OCI-LY1 (cell line): ENCODE measurements at regions not wholly inside any gene's neighbourhood (a gene's known extent, or its start where the extent isn't known, plus 50 kb on each side); places are given as distances from the start of the nearest gene placed in this dataset.

ENCODE experiments used
- EZH2 ChIP-seq: fragments of 200-600 bp; sonication (generic), shearing (Covaris generic); IDR thresholded peaks from 2 replicates; pipeline ENCODE4 v1.8.0; 2017; ENCODE audit warnings: borderline replicate concordance, mixed run types, mild to moderate bottlenecking, antibody characterized with exemption, low read length, moderate library complexity, mixed read lengths
- TF ChIP-seq, protein P1 (sequence below): fragments of 200-600 bp; sonication (generic), shearing (Covaris generic); IDR thresholded peaks from 2 replicates; pipeline ENCODE4 v1.5.1; 2017; ENCODE audit warnings: mild to moderate bottlenecking, antibody characterized with exemption, low read length, moderate library complexity, mixed read lengths

DNA sequence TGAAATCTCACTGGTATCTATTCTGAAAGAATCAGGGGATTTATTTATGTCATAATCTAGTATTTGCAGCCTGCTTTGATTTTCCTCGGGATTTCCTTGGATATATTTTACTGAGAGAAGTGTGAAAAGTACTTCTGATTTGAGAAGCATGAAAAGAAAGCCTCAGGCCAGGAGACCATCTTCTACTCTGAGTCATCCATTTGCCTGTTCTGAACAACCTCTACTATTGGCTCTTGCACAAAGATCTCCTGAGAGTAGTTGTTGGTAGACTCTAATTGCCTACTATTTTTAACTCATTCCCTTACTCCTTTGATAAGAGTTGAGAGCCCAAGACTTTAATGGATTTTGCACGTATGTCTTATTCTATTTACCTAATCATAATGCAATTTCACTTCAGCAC lies 318.9 kb downstream of the BCHE start:
- TF ChIP-seq, protein P1, sequence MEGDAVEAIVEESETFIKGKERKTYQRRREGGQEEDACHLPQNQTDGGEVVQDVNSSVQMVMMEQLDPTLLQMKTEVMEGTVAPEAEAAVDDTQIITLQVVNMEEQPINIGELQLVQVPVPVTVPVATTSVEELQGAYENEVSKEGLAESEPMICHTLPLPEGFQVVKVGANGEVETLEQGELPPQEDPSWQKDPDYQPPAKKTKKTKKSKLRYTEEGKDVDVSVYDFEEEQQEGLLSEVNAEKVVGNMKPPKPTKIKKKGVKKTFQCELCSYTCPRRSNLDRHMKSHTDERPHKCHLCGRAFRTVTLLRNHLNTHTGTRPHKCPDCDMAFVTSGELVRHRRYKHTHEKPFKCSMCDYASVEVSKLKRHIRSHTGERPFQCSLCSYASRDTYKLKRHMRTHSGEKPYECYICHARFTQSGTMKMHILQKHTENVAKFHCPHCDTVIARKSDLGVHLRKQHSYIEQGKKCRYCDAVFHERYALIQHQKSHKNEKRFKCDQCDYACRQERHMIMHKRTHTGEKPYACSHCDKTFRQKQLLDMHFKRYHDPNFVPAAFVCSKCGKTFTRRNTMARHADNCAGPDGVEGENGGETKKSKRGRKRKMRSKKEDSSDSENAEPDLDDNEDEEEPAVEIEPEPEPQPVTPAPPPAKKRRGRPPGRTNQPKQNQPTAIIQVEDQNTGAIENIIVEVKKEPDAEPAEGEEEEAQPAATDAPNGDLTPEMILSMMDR = no peak
- TF ChIP-seq EZH2 = no peak
